ENCODE measurements at regions not wholly inside any gene's neighbourhood (a gene's known extent, or its start where the extent isn't known, plus 50 kb on each side); places are given as distances from the start of the nearest gene placed in this dataset.
"Not testable (repeated sequence)": the region's sequence is repeated elsewhere in the genome, so short reads cannot be mapped to it uniquely, and the experiment has no call there.

DNA sequence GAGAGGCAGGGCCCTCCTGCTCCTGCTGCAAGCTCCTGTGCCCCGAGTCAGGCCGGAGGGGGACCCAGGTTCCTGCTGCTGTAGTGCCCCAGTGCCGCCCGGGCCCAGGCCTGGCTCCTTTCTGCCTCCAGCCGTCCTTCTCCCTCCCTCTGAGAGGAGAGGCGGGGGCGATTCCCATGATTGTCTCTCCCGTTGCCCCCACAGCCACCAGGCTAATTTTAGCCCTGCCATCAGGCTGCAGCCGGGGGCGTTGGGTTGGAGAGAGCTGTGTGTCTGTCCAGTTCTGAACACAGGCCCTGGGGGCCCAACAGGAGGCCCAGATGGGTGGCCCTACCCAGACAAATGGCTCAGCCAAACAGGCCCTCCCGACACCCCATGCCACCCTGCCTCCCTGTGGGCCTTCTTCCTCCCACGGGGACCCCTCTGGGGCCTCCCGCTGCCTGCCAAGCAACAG lies 214.8 kb downstream of the TBC1D2B start:
- DNase-seq (ENCODE audit: low read depth) = no peak
- H3K4me3 ChIP-seq (ENCODE audit: low read length) = no peak overlapping the region
- TF ChIP-seq, protein P1, sequence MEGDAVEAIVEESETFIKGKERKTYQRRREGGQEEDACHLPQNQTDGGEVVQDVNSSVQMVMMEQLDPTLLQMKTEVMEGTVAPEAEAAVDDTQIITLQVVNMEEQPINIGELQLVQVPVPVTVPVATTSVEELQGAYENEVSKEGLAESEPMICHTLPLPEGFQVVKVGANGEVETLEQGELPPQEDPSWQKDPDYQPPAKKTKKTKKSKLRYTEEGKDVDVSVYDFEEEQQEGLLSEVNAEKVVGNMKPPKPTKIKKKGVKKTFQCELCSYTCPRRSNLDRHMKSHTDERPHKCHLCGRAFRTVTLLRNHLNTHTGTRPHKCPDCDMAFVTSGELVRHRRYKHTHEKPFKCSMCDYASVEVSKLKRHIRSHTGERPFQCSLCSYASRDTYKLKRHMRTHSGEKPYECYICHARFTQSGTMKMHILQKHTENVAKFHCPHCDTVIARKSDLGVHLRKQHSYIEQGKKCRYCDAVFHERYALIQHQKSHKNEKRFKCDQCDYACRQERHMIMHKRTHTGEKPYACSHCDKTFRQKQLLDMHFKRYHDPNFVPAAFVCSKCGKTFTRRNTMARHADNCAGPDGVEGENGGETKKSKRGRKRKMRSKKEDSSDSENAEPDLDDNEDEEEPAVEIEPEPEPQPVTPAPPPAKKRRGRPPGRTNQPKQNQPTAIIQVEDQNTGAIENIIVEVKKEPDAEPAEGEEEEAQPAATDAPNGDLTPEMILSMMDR (conservative IDR thresholded peaks at IDR 0.05; ENCODE audit: low read length) = no peak

- not testable (repeated sequence) for DNase-seq (ENCODE audit: low read depth)
Measured at GRCh38 chr15:77861997-77862635, 215.4 kb downstream of the TBC1D2B start.

DNA sequence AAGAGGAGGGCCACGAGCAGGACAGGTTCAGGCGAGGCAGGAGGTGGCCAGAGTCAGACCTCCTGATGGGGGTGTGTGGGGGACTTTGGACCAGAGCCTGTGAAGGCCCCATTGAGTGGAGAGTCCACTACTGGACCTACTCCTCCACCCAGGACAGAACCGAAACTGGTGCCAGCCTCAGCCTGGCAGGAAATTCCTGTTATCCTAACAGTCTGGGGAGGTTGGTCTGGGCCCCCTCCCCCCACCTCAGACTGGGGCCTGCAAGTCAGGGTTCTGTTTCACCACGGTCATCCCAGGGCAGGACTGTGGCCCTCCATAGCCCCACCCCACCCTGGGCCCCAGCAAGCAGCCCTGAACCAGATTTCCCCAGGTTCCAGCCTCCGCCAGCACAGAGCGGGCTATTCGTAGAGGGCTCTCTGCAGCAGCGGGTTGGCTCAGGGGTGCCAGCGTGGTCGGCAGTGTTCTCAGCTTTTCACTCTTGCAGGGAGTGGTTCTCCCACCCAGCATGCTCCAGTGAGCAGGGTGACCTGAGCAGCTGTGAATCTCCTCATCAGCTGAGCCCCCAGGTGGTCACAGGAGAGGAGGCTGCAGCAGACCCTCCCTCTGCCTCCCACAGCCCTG lies 217.3 kb downstream of the TBC1D2B start:
- H3K4me3 ChIP-seq (ENCODE audit: low read length) = no peak overlapping the region
- TF ChIP-seq, protein P1 (conservative IDR thresholded peaks at IDR 0.05; ENCODE audit: low read length) = no peak
- DNase-seq (ENCODE audit: low read depth) = no peak

More at GRCh38 chr15:77861997-77862635, 215.4 kb downstream of the TBC1D2B start:
- not testable (repeated sequence) for H3K4me3 ChIP-seq (ENCODE audit: low read length)

- TF ChIP-seq, protein P1 (conservative IDR thresholded peaks at IDR 0.05; ENCODE audit: low read length) = no peak
- no peak for DNase-seq (ENCODE audit: low read depth)
- H3K4me3 ChIP-seq (ENCODE audit: low read length) = no peak overlapping the region
Measured at GRCh38 chr15:77859491-77860060, 217.9 kb downstream of the TBC1D2B start.

- DNase-seq (ENCODE audit: low read depth) = no peak
- no peak overlapping the region for H3K4me3 ChIP-seq (ENCODE audit: low read length)
Measured at GRCh38 chr15:77858792-77859490, 218.6 kb downstream of the TBC1D2B start.

GRCh38 chr15:77857419-77857818 lies 220.1 kb downstream of the TBC1D2B start:
- H3K4me3 ChIP-seq (ENCODE audit: low read length) = no peak overlapping the region
- DNase-seq (ENCODE audit: low read depth) = no peak
- TF ChIP-seq, protein P1 (conservative IDR thresholded peaks at IDR 0.05; ENCODE audit: low read length) = no peak

More at GRCh38 chr15:77858792-77859490, 218.6 kb downstream of the TBC1D2B start:
- TF ChIP-seq, protein P1 (conservative IDR thresholded peaks at IDR 0.05; ENCODE audit: low read length) = no peak

DNA sequence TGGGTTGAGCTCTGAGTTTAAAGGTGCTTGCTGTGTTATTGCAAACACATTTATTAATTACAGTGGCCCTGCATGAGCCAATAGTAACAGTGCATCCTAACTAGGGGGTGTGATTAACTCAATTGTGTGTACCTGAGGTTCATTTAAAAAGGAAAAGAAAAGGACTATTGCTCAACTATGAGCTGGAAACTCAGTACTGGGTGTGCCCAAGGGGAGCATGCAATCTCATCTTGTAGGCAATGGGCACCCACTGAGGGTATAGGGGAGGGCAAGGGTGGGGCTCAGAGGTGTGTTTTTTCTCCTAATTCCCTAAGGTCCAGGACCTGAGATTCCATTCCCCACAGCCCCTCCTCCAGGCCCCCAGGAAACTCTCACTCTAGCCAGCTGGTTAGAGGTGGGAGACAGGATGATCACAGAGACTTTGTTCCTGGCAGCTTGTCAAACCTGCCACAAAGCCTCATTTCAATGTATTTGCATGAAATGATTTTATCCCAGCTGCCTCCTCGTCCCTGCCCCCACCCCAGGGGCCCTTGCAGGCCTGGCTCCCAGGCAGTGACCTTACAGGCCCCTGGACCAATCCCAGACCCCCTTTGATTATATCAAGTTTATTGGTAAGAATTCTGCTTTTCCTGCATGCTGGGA lies 220.7 kb downstream of the TBC1D2B start:
- no peak for DNase-seq (ENCODE audit: low read depth)
- TF ChIP-seq, protein P1 (conservative IDR thresholded peaks at IDR 0.05; ENCODE audit: low read length) = no peak
- no peak overlapping the region for H3K4me3 ChIP-seq (ENCODE audit: low read length)
